ENCODE measurements at regions not wholly inside any gene's neighbourhood (a gene's known extent, or its start where the extent isn't known, plus 50 kb on each side); places are given as distances from the start of the nearest gene placed in this dataset.

DNA sequence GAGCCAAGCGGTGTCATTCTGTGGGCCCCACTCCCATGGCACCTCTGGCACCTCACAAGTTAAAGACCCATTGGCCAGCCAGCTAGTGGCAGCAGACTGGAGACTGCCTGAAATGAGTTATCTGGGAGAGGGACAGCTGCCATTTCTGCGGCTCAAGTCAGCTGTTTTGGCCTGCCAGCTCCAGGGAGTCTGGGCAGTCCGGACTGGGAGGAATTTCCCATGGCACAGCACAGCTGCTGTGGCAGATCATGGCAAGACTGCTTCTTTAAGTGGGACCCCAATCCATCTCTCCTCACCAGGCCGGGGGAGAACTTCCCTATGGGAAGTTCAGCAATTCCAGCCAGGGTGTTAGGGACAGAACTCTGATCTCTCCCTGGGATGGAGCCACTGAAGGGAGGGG, 2187.6 kb upstream of the CELF4 start:
- DNase-seq (ENCODE audit: low read depth, low spot score) = no peak
- no peak overlapping the region for H3K27ac ChIP-seq

DNA sequence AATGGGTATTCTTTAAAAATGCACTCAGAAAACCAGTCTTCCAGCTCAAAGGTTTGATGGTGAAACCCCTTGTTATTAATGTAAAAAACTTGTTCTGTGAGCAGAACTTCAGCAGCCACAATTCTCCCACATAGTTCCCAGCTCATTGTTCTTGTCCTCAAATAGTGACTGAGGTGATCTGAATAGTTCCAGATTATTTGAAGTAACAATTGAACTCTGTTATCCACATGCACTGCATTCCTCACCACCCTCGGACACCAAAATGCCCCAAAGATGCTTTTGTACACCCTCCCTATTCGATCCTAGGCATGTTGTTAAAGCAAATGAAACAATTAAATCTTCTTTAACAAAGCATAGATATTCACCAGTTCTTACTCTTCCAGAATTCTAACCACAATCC, 2186.8 kb upstream of the CELF4 start:
- H3K27ac ChIP-seq = no peak overlapping the region
- no peak for DNase-seq (ENCODE audit: low read depth, low spot score)

DNA sequence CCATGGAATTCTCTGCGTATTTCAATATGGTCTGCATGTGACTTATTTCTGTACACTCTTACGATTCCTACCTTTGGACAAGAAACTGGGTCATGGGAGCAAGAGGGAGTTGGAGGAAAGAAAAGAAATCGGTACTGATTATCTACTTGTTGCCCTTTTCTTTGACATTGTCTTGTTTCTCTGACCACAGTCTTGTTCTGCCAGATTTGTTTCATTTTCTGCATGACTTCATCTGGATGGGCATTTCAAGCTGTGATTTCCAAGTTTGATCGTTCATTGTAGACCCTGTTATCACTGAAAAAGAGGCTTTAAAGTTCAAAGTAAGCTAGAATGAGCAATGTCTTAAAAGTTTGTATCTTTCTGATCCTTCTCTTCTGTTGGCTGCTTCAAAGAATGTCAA, 2186.3 kb upstream of the CELF4 start:
- no peak overlapping the region for H3K27ac ChIP-seq
- DNase-seq (ENCODE audit: low read depth, low spot score) = no peak

DNA sequence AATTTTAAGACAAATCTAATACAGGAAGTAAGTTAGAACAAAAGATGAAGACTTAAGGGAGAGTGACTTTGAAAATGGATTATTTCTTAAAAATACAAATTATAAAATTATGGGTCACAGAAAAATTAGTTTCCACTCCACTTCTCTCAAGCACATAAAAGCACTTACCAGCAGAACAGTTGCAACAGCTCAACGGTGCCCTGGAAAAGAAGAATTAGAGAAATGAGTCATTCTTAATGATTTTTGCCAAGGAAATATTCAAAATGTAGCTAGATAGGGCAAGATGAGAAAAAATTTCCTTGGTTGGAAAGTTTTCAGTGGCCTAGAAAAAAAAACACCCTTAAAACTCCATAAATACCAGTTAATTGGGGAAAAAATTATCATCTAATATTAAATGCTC, 2185.6 kb upstream of the CELF4 start:
- H3K27ac ChIP-seq = no peak overlapping the region
- no peak for DNase-seq (ENCODE audit: low read depth, low spot score)

DNA sequence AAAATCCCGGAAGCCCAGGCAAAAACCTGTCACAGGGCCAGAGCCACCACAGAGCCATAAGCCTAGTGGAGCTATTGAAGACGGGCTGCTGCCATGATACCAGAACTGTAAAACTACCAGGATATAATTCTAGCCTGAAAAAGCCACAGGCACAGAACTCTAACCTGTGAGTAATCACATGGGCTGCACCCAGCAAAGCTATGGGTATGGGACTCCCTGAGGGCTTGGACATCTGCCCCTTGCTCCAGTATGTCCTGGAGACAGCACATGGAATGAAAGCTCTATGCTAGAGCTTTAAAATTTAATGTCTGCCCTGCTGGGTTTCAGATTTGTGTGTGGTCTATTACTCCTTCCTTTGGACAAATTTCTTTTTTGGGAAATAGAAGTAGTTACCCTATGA, 2183.6 kb upstream of the CELF4 start:
- DNase-seq (ENCODE audit: low read depth, low spot score) = no peak
- H3K27ac ChIP-seq = no peak overlapping the region

DNA sequence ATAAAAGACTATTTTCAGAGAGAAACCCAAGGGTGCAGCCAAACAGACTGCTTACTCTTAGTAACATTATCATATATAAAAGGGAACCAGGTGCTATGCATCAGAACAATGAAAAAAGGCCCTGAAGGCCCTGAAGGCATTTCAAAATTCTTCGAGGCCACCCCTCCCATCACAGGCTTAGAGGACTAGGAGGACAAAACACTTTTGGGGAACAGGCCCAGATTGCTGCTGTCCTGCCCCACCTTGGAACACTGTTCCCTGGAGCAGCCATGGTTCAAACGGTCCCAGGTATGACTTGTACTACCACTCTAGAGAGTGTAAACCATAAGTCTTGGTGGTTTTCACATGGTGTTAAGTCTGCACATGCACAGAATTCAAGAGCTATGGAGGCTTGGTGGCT, 2183.1 kb upstream of the CELF4 start:
- H3K27ac ChIP-seq = no peak overlapping the region
- DNase-seq (ENCODE audit: low read depth, low spot score) = no peak

DNA sequence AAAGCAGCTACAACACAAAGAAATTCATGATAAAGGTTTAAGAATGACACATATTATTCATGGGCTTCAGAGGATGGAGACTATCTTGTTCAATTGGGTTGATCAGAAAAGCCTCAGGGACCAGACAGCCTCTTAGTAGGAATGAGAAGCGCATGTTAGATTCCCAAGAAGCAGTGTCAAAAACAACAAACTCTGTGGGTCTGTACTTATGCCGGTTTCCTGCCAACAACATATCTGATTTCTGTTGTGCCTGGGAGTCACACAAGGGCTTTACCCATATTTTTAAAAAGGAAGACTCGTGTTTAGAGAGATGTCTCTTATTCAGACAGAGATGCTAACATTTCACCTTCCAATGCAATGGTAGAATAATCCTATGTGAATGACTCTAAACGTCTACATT, 2180.6 kb upstream of the CELF4 start:
- H3K27ac ChIP-seq = no peak overlapping the region
- no peak for DNase-seq (ENCODE audit: low read depth, low spot score)

DNA sequence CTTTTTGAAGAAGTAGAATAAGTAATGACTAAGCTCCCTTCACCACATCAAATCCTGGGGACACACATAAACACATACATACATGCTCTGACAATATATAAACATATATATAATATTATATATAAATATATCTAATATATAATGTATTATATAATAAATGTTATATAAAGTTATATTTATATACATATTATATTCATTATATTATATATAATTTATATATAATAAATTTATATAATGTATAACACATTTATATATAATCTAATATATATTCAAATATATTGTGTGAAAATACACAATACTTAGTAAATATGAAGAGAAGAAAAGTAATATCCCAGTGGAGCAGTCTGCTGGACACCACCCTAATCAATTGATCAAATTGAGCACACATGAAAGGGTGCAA, 2177.9 kb upstream of the CELF4 start:
- DNase-seq (ENCODE audit: low read depth, low spot score) = no peak
- no peak overlapping the region for H3K27ac ChIP-seq

DNA sequence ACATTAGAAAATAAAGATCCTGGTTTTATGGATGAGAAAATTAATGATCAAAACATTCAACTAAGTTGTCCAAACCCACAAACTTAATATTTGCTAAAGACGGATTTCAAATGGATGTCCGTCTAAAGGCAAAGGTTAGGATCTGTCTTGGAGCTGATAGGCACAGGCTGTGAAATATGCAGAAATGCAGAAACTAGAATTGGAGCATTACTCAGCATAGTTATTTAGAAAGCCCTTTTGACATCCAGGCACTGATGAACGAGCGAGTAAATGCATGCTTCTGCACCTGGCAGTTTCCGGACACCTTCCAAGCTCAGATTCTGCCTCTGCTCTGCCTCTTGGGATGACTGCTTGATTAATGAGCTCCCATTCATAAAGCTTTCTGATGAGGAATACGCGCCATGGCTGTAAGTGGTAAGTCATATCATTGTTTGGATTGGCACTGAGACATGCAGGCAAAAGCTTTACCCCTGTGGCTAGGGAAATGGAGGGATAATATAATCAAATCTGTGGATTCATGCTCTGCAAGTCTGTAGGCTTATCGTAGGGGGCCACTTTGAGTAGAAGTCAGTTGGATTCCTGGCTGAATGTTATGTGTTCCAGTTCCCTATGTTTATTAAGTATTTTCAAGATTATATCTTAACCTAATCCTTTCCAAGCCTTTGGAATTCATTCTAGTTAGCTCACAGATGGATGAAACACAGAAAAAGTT, 2176.3 kb upstream of the CELF4 start:
- DNase-seq (ENCODE audit: low read depth, low spot score) = peak; percentile 74
- H3K27ac ChIP-seq = peak overlapping the region; percentile 53

DNA sequence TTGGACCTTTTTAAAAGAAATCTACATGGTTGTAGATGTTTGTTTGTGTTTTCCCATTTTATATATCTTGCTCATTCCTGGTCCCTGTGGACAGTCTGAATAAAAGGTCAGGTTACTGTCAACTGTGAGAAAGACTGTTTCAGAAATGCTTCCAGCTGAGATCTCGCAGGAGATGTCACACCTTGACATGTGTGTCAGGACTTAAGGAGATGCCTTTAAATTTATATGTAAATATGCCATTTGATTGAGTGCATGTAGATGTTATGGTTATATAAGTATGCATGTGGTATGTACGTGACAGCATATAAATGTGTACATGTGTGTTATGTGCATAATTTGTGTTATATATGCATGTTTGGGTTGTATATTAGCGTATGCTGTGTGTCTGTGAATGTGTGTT, 2172.3 kb upstream of the CELF4 start:
- H3K27ac ChIP-seq = no peak overlapping the region
- DNase-seq (ENCODE audit: low read depth, low spot score) = no peak

DNA sequence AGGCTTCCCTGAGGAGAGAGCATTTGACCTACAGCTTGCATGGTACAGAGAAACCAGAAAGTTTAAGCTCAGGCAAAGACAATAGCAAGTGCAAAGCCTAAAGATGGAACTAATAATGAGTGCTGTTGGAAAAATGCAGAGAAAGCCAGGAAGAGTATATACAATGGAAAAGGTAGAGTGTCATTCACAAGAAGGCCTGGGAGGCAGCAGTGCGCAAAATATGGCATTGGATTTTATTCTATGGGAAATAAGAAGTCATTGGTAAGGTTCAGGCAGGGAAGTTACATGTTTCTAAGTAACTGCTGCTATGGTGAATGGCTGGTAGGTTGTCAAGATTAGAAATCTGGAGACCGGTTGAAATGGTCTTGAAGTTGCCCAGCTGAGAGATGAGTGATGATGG, 2167.3 kb upstream of the CELF4 start:
- H3K27ac ChIP-seq = no peak overlapping the region
- DNase-seq (ENCODE audit: low read depth, low spot score) = no peak

DNA sequence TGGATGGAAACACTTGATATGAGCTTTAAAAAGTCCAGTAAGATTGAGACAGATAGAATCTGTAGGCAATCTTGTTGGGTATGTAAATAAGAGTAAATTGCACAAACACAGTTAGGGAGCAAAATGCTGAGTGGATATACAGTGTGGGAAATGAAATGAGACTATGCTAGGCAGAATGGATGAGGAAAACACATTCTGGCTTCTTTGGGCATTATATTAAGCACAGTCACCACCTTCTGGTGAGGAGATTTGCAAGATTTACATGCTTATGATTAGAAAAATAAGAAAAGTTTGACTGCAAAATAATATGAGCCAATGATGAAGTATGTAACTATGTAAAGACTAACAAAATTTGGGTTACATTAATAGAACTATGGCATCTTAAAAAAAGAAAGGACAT, 2165.0 kb upstream of the CELF4 start:
- no peak for DNase-seq (ENCODE audit: low read depth, low spot score)

DNA sequence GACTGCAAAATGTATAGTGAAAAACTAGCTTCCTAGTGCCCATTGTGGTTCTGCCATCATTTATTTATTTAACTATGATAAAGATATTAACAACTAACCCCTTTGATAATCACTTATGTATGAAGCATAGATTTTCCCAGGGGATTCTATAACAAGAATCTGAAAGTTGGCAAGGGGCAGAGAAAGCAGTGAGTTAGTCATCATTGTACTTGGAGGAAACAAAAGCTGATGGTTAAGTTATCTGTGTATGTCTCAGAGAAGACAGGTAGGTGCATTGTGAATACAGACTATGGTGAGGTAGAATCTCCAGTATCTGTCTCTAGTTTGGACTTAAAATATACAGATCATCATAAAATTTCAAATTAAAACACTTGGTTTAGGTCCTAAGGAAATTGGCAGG, 2159.1 kb upstream of the CELF4 start:
- peak; percentile 12 for DNase-seq (ENCODE audit: low read depth, low spot score)
- no peak overlapping the region for H3K27ac ChIP-seq

More for the DNA sequence above, 2165.0 kb upstream of the CELF4 start:
- H3K27ac ChIP-seq = no peak overlapping the region

DNA sequence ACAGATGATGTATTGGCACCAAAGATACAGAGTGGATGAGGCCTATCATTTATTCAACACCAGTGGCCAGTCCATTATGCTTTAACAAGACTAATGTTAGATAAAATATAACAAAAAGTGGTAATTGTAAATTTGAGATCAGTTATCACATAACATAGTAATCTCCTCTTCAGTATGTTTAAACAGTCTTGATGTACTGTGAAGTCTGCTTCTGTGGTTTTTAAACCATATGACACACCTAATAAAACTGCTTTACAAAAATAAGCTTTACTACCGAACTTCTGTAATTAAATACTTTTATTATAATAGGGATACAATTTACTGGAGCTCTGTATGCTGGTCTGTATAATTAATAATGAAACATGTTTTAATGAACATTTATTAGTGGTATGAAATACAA, 2156.1 kb upstream of the CELF4 start:
- DNase-seq (ENCODE audit: low read depth, low spot score) = no peak
- H3K27ac ChIP-seq = no peak overlapping the region

DNA sequence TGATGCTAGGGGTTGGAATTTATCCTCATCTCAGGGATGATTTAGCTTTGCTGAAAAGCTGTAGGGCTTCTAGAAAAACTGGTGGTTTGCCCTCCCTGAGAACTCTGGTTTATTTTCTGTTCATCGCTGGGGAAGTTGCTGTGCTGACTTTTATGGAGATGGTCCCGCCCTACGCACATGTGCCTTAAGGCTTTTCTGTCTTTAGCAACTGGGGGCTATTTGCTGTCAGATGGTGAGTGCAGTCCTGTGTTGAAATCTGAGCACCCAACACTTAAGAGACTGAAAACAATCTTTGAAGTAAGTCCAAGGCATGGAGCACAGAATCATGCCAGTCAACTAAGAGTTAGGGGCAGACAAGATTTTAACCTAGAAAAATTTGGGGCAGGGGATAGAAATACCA, 2148.4 kb upstream of the CELF4 start:
- no peak overlapping the region for H3K27ac ChIP-seq
- no peak for DNase-seq (ENCODE audit: low read depth, low spot score)

DNA sequence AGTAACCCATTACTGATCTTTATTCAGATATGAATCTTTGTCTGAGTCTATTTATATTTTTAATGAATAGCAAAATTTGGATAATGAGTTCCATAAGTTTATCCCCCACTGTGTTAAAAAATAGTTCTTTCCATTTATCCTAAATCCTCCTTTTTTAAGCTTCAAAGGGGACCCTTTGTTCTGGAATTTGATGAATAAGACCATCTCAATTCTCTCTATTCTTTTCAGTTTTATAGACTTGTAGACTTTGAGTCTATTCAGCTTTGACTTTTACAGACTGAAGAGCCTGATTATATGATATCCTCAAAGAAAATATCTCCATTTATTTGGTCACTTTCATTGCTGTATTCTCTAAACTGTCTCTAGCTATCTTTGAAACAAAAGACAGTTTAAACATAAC, 2146.1 kb upstream of the CELF4 start:
- no peak overlapping the region for H3K27ac ChIP-seq
- no peak for DNase-seq (ENCODE audit: low read depth, low spot score)

DNA sequence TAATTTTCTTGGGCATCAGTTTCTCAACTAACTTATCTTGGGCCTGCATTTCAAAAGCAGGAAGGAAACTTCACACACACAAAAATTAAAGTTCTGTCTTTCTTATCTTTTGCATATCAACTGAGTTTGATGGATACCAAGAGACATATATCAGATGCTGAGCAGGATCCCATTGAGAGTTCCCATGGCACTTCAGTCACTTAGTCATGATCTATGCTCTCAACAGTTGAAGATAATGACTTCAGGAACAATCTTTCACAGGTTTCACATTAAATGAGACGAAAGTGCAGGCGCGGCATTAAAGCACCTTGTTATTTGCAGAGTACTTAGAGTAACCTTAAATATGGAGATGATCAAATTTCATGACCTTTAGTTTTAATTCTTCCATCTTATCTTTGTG, 2139.8 kb upstream of the CELF4 start:
- no peak for DNase-seq (ENCODE audit: low read depth, low spot score)
- no peak overlapping the region for H3K27ac ChIP-seq

DNA sequence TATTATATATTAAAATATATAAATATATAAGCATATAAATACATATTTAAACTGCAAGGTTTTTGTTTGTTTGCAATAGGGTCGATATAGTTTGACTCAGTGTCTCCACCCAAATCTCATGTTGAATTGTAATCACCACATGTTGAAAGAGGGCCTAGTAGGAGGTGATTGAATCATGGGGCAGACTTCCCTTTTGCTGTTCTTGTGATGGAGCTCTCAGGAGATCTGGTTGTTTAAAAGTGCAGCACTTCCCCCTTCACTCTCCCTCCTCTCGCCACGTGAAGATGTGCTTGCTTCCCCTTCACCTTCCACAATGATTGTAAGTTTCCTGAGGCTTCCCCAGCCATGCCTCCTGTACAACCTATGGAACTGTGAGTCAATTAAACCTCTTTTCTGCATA, 2137.3 kb upstream of the CELF4 start:
- no peak overlapping the region for H3K27ac ChIP-seq
- no peak for DNase-seq (ENCODE audit: low read depth, low spot score)

DNA sequence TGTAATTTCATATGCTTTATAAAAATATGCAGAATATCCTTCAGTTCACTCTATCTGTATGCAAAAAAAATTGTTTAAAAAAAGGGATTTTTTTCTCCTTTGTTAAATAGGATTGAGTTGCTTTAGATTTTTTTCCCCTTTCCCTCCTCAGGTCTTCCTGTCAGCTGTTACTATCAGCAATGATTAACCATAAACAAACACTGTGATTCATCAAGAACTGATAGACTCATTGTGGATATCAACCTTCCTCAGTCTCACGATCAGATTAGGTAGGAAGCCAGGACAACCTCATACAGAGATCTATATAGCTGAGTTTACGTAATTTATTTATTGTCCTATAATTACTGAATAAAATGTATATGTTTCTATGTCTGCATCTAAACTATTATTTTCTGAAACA, 2136.2 kb upstream of the CELF4 start:
- peak; percentile 12 for DNase-seq (ENCODE audit: low read depth, low spot score)
- H3K27ac ChIP-seq = no peak overlapping the region

DNA sequence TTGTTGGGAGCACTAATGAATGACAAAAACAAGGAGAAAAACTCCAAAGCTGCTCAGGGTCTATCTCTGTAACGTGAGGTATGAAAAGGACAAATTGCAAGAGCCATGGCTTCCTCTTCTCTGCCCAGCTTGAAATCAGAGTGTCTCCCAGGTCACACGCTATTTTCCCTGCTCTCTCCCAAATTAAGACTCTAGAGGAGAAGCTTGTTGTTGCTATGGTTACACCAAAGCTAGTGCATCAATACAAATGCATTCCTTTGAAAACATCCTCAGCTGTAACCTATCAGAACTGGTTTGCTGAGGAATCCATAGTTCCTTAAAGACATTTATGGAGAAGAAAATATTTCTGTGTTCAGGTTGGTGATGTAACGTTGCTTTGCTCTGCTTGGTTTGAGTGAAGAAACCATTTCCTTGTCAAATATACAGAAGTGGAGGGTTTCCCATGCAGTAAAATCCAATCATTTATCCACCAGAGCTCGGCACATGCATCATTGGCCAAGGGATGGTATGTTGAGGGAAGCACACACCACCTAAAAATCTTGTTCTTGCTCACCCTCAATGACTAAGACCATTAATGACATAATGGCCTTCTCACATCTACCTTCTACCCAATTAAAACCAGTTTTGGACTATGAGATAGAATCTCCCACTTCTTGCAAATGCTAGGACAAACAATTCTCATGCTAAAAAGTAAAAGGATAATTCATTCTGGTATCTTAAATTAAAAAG, 2135.6 kb upstream of the CELF4 start:
- DNase-seq (ENCODE audit: low read depth, low spot score) = no peak

DNA sequence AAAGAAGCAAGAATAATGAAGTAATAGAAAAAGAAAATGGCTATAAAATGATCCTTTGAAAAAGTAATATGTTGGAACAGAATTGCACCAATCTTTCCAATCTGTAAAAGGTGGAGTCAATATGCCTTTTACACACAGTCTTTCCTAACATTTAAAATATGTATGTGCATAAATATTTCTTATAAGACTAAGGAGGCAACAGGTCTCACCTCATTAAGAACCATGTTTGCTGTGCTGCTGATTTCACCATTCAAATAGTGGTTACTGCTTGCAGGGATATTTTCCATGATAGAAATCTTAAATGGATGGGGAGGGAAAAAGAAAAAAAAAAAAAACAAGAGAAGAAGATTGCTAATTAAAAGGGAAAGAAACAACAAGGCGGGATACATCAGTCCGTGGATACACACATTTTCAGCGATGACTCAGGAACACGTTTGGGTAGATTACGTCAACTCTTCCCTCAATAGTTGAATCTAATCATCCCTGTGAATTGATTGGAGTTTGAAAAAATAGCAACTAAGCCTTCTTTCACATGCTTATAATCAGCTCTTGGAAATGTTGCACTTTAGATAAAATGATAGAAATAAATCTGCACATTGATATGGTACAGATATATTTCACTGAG, 2133.9 kb upstream of the CELF4 start:
- DNase-seq (ENCODE audit: low read depth, low spot score) = no peak
- no peak overlapping the region for H3K27ac ChIP-seq

More for the DNA sequence above, 2135.6 kb upstream of the CELF4 start:
- H3K27ac ChIP-seq = no peak overlapping the region

DNA sequence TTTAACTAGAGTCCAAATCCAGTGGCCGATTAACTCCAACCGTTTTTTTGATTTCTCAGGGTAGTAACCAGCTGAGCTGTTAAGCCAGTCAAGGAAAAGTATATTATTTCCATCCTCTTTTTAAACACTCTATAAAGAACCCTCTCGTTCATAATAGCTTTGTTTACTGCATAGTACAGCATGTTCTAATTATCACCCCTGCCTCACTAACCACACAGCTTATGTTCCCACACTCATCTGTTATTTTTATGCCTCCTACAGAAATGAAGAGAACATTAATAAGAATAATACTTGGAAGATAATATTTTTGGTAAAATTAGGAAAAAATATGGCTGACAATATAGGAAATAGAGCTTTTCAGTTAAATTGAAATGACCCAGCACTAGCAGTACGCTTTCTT, 2132.8 kb upstream of the CELF4 start:
- no peak overlapping the region for H3K27ac ChIP-seq
- DNase-seq (ENCODE audit: low read depth, low spot score) = no peak
